NOMO-1 (cell line): ENCODE measurements at regions not wholly inside any gene's neighbourhood (a gene's known extent, or its start where the extent isn't known, plus 50 kb on each side); places are given as distances from the start of the nearest gene placed in this dataset.
"Not testable (repeated sequence)": the region's sequence is repeated elsewhere in the genome, so short reads cannot be mapped to it uniquely, and the experiment has no call there.

Experiments
- DNase-seq, 2 experiments: peaks; one replicate each; lab custom pipeline; 2025; ENCODE audit not compliant: unreplicated experiment in 2 of 2; lab: John Stamatoyannopoulos, UW

DNA sequence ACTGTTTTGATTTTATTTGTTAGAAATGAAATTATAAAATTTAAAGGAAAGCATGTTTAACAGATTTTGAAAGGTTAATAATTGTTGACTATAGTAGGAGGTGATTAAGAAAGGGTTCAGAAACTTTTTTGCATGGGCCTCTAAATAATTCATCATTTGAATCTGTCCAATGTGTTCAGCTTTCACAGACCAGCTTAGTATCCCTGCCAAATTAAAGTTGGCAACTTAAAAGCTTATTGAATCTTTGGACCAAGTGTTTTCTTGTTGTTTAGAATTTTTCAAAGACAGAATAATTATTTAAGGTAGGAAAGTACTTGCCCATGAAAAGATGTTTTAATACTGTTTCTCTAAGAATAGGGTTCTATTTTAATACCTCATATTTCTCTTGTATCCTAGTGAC is 466.0 kb downstream of the GJA1 start:
- DNase-seq = no peak

DNA sequence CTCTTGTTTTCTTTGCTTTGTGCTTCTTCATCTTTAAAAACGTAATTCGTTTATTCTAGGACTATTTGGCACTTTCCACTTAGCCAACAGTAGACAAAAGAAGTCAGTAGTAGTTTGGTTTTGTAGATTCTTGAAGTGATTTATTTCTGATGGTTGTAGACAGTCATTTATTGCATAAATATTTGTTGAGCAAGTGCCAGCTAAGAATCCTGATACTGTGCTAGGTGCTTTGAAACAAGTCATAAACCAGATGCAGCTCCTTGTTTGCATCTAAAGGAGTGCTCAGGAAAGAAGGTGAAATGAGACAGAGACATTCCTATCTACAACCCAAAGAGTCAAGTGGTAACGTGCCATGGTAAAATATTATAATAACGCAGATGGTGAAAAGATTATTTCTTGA is 469.1 kb downstream of the GJA1 start:
- no peak for DNase-seq

DNA sequence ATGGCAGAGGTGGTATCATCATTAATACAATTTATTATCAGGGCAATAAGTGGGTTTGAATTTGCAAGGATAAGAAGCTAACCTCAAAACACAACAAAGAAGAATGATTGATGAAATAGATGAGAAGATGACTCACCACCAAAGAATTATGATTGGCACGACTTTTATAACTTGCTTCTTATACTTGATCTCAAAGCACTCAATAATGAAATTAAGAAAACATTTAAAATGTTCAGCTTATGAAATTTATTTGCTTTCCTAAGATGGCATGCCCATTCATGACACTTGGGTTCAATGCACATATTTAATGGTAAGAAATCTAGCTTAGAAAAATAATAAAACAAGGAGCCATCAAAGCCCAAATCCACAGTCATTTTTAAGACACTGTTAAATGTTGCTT is 477.5 kb downstream of the GJA1 start:
- DNase-seq = no peak

DNA sequence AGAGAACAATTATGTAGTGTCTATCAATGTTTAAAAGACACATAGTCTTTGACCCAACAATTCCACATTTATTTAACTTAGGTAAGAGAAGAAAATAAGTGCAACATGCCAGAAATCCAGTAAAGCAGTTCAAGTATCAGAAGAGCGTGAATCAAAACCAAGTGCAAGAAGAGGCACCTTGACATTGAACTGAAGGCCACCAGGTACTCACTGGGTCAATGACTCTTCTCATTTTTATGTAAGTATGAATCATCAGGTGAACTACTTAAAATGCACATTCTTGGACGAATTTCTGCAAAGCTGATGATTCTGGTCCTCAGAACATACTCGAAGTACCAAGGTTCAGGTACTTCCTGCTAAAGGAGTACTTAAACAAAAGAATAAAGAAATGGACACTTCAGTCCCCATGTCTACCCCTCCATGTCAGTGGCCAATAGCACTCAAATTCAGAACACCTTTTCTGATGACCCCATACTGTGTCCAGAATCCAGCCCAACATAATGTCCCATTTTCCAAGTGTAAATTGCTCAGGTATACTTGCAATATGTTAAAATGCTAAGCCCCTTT is 481.9 kb downstream of the GJA1 start:
- DNase-seq = no peak

DNA sequence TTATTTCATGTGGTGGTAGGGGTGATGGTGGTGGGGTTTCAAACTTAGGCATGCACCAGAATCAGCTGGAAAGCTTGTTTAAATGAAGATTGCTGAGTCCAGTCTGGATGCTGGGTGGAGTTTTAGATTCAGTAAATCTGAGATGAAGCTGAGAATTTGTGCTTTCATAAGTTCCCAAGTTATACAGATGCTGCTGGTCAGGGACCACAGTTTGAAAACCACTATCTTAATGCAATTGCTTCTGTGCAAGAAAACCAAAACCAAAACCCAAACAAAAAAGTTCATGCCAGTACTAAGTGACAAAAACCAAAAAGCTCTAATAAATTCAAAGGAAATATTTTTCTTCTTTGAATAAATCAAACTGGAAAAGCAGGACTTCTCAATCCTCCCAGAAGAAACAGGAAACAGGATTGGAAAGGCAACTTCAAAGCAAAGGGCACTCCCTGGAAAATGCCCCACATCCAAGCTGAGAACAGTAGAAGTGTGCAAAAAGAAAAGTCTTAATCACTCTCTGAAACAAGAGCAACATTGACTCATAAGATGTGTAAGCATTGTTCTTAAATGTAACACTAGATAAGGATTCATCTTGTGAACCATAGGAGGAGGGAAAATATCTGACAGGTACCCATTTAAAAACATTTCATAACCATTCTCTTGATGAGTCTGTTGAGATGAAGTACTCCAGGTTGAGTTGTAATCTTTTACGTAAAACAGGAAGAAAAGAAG is 481.5 kb upstream of the HSF2 start:
- no peak for DNase-seq

DNA sequence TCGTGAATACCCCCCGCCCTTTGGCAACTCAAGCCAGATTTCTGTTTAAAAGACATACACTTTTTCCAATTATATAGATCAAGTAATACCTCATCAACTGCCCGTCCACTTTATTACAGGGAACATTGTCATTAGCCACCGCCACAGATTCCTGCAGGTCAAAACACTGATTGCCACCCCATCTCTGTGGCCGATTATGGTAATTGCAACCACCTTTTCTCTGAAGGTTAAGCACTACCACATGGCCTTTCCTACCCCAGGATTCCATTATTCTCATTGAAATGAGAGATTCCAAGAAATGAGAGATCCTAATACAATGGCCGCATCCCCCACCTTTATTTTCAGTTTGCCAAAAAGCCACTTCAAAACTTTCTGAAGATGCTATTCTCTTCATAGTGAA is 478.8 kb upstream of the HSF2 start:
- no peak for DNase-seq

DNA sequence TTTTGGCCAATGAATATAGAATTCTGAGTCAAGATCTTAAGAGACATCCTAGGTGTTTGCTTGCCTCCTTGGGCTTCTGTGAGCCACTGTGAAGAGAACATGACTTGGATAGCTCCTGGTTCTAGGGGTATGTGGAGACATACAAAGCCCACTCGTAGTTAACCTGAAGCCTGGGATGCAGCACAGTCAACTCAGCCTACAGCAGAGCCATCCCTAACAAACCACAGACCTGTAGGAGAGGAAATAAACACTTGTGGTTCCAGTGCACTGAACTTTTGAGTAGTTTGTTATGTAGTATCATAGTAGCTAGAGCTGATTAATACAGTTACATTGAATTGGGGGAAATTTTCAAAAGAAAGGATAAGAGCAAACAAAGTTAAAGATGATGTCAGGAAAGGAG is 474.4 kb upstream of the HSF2 start:
- DNase-seq = no peak

DNA sequence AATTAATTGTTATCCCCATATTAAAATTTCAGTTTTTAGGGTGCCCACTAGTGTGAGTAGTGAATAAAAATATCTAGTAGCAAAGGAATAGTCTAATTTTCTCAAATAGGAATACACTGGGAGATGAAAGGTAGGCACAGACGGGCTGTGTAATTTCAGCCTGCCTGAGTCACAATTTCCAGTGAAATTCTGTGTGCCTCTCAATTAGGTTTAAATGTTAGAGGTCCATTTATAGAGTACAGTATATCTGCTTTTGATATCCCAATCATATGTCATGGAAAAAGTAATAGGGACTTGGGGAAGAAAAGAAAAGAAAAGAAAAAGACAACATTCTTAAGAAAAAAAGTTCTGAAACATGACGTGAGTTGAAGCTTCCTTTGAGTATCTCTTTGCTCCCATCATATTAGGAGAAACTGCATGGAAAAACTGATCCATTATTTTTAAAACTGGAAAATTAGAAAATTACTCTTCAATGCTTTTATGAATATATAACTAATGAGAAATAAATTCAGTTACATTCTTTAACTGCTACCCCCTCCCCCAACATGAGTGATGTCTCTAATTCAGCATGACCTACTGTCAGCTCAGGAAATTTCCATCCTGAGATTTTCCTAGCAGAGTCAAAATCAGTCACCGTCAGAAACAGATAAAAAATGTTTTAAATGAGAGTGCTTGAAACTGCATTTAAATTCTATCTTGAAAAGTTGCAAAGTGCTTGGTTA is 473.8 kb upstream of the HSF2 start:
- no peak for DNase-seq

DNA sequence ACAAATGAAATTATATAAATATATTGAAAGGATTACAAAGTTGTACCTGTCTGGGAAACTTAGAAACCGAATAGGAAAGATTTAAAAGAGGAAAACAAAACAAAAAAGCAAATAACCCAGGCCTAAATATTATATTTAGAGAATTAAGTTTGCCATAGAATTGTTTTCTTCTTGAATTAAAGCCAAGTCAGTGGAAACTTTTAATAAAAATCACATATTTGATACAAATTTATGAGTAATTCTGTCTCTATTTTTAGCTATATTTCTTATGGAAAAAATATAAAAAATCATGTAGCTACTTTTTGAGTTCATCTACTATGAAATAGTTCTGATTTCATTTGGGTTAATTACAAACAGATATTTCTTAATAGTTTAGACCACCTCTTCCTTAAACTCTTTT is 470.2 kb upstream of the HSF2 start:
- no peak for DNase-seq

DNA sequence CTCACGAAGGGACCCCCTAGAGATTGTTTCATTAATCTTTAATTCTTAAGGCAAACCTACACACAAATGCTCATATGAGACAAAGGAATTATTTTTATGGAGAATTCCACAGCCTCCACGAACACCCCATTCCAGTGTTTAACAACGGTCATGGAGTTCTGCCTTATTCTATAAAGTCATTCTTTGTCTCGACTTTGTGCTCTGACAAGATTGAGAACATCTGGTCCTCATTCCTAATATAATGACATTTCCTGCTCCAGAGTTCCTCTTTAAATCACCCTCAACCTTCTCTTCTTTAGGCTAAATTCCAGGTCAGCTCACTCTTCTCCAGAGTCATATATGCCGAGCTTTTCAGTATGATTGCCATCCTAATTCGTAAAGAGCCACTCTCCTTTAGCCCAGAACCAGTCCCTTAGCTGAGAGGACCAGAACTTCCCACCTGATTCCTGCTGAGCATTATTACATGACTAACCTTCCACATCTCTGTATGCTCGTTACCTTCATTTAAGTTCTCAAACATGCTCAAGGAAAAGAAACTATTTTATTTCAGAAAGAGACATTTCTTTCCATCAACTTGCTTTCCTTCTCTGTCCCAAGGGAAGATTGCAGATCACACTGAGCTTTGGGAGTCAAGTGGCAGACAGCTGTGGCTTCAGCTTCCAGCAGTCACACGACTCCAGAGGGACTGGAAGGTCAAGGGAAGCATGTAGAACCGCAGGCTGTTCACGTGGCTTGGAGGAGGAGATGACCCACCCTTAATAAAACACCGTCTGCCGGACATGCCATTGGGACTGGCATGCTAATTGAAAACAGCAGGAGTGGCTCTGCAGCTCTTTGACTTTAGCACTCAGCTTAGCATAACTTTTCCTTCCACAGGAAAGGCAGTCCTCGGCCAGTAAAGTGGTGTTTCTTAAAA is 467.1 kb upstream of the HSF2 start:
- no peak for DNase-seq

DNA sequence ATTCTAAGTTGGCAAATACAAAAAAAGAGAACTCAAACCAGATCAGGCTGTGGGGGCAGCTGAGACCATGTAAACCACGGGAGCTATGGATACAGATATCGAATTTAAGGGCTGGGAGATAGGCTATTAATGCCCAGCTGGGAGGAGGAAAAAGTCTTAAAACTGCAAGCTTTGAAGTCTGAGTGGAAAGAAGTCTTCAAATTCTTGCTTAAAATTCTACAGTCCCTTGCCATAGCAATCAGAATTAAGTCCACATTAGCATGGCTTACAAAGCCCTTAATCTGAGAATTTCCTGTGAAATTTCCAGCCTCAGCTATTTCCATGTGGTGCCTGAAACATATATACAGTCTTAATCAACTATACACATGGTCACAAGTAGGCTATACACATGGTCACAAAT is 465.0 kb upstream of the HSF2 start:
- no peak for DNase-seq

DNA sequence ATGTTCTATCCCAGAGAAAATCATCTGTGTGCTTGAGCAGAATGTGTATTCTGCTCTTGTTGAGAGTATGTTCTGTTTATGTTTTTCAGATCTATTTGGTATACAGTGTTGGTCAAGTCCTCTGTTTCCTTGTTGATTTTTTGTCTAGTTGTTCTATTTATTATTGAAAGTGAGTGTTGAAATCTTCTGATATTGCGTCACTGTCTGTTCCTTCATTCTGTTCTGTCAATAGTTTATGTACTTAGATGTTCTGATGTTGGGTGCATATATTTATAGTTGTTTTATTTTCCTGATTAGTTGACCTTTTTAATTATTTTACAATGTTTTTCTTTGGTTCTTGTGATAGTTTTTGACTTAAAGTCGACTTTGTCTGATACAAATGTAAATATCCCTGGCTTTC is 458.7 kb upstream of the HSF2 start:
- no peak for DNase-seq

DNA sequence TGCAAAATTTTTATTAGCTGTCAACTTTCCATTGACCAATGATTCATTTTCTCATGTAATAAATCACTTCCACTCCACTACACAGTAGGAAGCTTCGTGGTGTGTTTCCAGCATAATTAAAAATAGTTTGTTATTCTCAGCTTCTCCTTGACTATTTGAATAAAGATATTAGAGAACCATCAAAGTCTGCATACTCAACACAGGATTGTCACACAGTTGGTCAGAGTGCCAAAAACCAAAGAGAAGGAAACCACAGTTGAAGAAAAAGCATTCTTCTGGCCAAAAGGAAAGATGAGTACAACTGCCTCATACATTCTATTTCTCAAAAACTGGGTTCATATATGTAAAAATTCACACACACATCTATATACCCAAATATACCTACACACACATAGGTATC is 455.1 kb upstream of the HSF2 start:
- DNase-seq = no peak

DNA sequence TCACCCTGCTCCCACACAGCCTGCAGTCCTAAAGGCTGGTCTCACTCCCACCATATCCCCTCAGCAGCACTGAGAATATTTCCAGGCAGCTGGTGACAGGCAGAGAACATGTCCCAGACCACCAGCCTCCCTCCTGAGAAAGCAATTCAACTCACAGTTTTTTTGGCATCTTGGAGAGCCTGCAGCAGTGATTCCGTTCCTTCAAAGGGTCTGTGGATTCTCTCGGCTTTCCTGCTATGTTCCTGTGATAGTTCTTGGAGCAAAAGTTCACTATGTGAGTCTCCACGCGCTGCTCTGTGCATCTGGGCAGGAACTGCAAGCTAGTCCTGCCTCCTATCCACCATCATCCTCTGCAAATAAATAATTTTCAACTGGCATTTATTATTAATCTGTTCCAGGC is 448.3 kb upstream of the HSF2 start:
- no peak for DNase-seq

DNA sequence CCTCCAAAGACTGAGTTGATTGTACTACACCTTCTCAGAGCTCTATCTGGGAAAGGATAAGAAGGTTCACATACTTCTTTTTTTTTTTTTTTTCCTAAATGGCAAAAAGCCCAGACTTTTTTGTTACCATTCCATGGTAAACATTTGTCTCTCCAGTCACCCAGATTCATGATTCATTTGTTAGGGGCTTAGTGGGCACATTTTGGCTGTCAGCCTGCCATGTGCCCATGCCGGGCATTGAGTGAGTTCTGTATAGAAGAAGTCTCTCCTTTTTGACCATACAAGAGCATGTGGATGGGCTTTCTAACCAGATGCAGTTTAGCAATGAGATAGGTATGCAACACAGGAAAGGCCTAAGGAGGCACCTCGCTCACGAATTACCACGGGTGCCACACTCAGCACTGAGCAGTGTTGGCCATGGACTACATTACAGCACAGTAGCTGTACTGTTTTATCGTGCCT is 447.5 kb upstream of the HSF2 start:
- no peak for DNase-seq

DNA sequence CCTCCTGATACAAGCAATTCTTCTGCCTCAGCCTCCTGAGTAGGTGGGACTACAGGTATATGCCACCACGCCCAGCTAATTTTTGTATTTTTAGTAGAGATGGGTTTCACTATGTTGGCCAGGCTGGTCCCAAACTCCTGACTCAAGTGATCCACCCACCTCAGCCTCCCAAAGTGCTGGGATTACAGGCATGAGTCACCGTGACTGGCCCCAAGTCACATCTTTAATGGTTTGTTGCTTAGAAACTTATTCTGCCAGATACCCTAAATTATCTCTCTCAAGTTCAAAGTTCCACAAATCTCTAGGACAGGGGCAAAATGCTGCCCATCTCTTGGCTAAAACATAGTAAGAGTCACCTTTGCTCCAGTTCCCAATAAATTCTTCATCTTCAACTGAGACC is 444.1 kb upstream of the HSF2 start:
- DNase-seq = not testable (repeated sequence)

DNA sequence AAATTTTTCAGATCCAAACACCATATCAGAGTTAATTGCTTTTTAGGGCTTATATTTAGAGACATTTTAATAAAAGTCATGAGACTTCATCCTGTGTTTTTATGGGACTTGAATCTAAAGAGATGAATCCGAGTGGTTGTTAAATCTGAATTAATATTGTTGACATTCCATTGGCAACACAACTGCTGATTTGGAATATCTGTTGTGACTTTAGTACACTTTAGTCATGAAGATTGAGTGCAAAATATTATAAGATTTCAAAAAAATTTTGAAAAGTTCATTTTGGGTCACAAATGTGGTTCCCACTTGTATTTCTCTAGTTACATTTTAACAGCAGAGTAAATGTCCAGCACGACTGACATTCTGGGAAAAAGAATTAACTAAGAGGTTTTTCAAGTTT is 442.7 kb upstream of the HSF2 start:
- no peak for DNase-seq

DNA sequence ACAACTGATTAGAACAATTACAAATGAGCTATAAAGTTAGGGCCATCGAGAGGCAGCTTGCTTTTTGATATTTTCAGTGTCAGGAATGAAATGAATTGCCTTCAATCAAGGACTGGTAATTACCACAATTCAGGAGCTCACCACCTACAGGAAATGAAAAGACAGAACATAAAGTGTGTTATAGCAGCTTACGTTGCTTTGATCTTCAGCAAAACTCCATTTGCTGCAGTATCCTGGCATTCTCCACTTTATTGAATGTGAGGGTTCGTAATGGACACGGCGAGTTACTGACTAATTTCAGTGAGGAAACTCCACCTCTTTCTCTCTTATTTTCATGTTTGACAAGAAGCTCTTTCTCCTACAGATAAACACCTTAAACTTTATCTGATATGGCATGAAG is 440.0 kb upstream of the HSF2 start:
- DNase-seq = no peak

DNA sequence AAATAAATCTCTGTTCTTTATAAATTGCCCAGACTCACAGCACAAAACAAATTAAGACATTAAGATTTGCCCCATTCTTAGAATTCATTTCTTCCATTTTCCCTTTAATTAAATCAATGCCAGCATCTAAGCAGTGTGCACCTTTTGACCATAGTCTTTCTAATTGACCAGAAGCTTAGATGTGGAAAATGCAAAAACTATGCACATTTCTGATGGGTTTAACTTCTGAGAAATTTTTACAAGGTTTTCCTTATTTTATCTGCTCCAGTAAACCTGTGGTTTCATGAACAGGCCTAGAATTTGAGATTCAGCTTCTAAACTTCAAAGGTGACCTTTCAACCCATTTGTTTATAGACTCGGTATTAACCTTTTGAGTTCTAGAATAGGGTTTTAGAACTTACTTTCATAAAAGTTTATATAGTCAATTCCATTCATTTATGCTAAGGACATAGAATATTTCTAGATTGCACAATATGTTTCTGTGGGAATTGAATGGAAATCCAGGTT is 437.8 kb upstream of the HSF2 start:
- DNase-seq = no peak

DNA sequence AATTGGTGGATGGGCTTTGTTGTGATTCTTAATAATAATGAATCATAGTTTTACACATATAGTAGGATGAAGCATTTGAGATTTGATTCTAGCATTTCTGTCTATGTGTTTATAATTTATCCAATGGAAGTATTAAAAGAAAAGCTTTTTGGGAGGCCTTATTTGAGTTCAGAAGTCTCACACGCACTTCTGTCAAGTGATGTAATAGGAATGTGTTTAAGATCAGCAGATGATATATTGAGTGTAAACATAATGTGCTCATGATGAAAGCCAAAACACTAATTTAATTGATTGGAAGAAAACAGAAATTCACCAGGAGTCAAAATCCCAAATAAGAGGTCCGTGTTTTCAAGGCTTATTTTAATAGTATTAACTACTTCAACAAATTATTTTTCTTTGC is 435.6 kb upstream of the HSF2 start:
- DNase-seq = no peak

DNA sequence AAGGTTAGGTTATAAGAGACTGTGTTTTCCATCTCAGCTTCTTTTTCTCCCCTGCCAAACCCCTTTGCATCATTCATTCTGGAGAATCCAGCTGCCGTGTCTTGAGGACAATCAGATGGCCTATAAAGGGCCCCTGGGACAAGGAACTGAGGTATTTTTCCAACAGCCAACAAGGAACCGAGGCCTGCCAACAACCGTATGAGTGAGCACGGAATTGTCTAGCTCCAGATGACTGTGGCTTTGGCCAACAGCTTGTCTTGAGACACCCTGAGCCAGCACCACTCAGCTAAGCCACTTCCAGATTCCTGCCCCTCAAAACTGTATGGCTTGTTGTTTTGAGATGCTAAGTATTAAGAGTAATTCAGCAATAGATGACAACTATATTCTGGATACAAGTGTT is 433.7 kb upstream of the HSF2 start:
- DNase-seq = no peak
